Prostate gland (tissue), 2 donors: ENCODE measurements at regions not wholly inside any gene's neighbourhood (a gene's known extent, or its start where the extent isn't known, plus 50 kb on each side); places are given as distances from the start of the nearest gene placed in this dataset.

Experiments
- DNase-seq: peaks from one replicate; pipeline ENCODE4 v3.0.0-alpha.2; 2019; ENCODE audit warnings: low spot score
- H3K27ac ChIP-seq, 2 donors: fragments of 200-600 bp; sonication (generic); 2 replicates each; pipeline ENCODE4 v1.5.1; 2017 to 2019
- H3K27me3 ChIP-seq: fragments of 200-600 bp; sonication (generic); replicated peaks from 2 replicates; pipeline ENCODE4 v1.5.1; 2019; ENCODE audit not compliant: insufficient read depth
- H3K36me3 ChIP-seq, 2 donors: fragments of 200-600 bp; sonication (generic); 1 replicate in 1 of 2; 2 replicates in 1 of 2; pipeline versions ENCODE4 v1.5.1 to v1.8.1; 2017 to 2019
- H3K4me1 ChIP-seq: fragments of 200-600 bp; sonication (generic); replicated peaks from 2 replicates; pipeline ENCODE4 v1.5.1; 2019
- H3K4me3 ChIP-seq, 2 donors: fragments of 200-600 bp; sonication (generic); 2 replicates each; pipeline ENCODE4 v1.5.1; 2017 to 2019
- H3K9me3 ChIP-seq: fragments of 200-600 bp; sonication (generic); 2 replicates; pipeline ENCODE4 v1.5.1; 2017
- CTCF ChIP-seq, 4 experiments: fragments of 200-600 bp in 2 of 4; fragments of 450-650 bp in 2 of 4; sonication (generic) in 2 of 4; IDR thresholded peaks; 1 replicate in 3 of 4; 2 replicates in 1 of 4; pipeline ENCODE4 v1.5.1; 2016 to 2019; ENCODE audit warnings: antibody characterized with exemption in 4 of 4, mild to moderate bottlenecking in 2 of 4, moderate library complexity in 2 of 4
- POLR2A ChIP-seq: fragments of 450-650 bp; IDR thresholded peaks from one replicate; pipeline ENCODE4 v1.6.1; 2016; ENCODE audit warnings: antibody characterized with exemption, mild to moderate bottlenecking
- POLR2AphosphoS5 ChIP-seq: sonication (generic); formaldehyde crosslinking; IDR thresholded peaks from one replicate; pipeline ENCODE4 v1.6.1; 2017; ENCODE audit warnings: antibody characterized with exemption
- WGBS: methylation state at CpG from one replicate; pipeline ENCODE4 v1.1.5; 2018; 5-methylcytosine and 5-hydroxymethylcytosine counted together
- intact Hi-C: fragments of 100-400 bp; cut with DNase I; formaldehyde crosslinking; loops from one replicate; pipeline ENCODE4 v1.14.2; 2022

GRCh38 chr16:86919078-86919477 is 340.7 kb downstream of the FOXL1 start:
- 49% methylated on average over 12 of the region's 12 CpGs for WGBS
- TF ChIP-seq POLR2A (no peak), CTCF (IDR thresholded peaks at IDR 0.05) (no peak), POLR2AphosphoS5 (no peak)

GRCh38 chr16:86919578-86920305 is 341.4 kb downstream of the FOXL1 start:
- no peak for DNase-seq
- no peaks in the 10 kb centered on the region for H3K4me1 ChIP-seq
- H3K4me3 ChIP-seq: no peak overlapping the region
- no peak overlapping the region for H3K27ac ChIP-seq
- 42% methylated on average over 28 of the region's 28 CpGs for WGBS
- no peak for TF ChIP-seq POLR2AphosphoS5
- no peak for TF ChIP-seq POLR2A
- TF ChIP-seq CTCF (IDR thresholded peaks at IDR 0.05): no peak
- H3K9me3 ChIP-seq: no peaks in the 10 kb centered on the region
- peaks cover 8% of the 10 kb centered on the region for H3K27me3 ChIP-seq
- H3K36me3 ChIP-seq: no peaks in the 10 kb centered on the region
- intact Hi-C loops: no loop called here

More at GRCh38 chr16:86919078-86919477, 340.7 kb downstream of the FOXL1 start:
- H3K36me3 ChIP-seq: no peaks in the 10 kb centered on the region
- peaks cover 3% of the 10 kb centered on the region for H3K27me3 ChIP-seq
- H3K27ac ChIP-seq: no peak overlapping the region
- no peak overlapping the region for H3K4me3 ChIP-seq
- no peaks in the 10 kb centered on the region for H3K4me1 ChIP-seq
- intact Hi-C loops: no loop called here
- no peak for DNase-seq
- H3K9me3 ChIP-seq: no peaks in the 10 kb centered on the region

GRCh38 chr16:86921289-86921688 is 342.9 kb downstream of the FOXL1 start:
- 98% methylated on average over 4 of the region's 4 CpGs for WGBS
- no peaks in the 10 kb centered on the region for H3K36me3 ChIP-seq

GRCh38 chr16:86922311-86922710 is 344.0 kb downstream of the FOXL1 start:
- peaks cover 16% of the 10 kb centered on the region for H3K27me3 ChIP-seq
- WGBS: 85% methylated on average over 7 of the region's 7 CpGs

More at GRCh38 chr16:86921289-86921688, 342.9 kb downstream of the FOXL1 start:
- no peaks in the 10 kb centered on the region for H3K9me3 ChIP-seq
- no peak overlapping the region for H3K4me3 ChIP-seq
- TF ChIP-seq CTCF (IDR thresholded peaks at IDR 0.05): no peak
- no peak for TF ChIP-seq POLR2A
- TF ChIP-seq POLR2AphosphoS5: no peak
- H3K4me1 ChIP-seq: no peaks in the 10 kb centered on the region
- H3K27ac ChIP-seq: no peak overlapping the region
- intact Hi-C loops: no loop called here
- DNase-seq: no peak
- peaks cover 8% of the 10 kb centered on the region for H3K27me3 ChIP-seq

More at GRCh38 chr16:86922311-86922710, 344.0 kb downstream of the FOXL1 start:
- DNase-seq: no peak
- Histone ChIP-seq H3K4me3 (no peak overlapping the region), H3K27ac (no peak overlapping the region), H3K4me1 (no peaks in the 10 kb centered on the region), H3K36me3 (no peaks in the 10 kb centered on the region), H3K9me3 (no peaks in the 10 kb centered on the region)
- TF ChIP-seq POLR2A (no peak), CTCF (IDR thresholded peaks at IDR 0.05) (no peak)
- intact Hi-C loops: no loop called here
